HepG2 (cell line): ENCODE measurements at regions not wholly inside any gene's neighbourhood (a gene's known extent, or its start where the extent isn't known, plus 50 kb on each side); places are given as distances from the start of the nearest gene placed in this dataset.

Experiments
- ATAC-seq: fragments of 200-7000 bp; cut with Tn5 transposase; 3 replicates; pipeline ENCODE4 v1.9.1; 2020; ENCODE audit warnings: mild to moderate bottlenecking, moderate library complexity
- BruUV-seq: library from RNA; stranded (reverse); fragments of 400-500 nt; replicated peaks from 2 replicates; lab custom pipeline; 2021; lab: Mats Ljungman, UMichigan
- CTCF ChIA-PET: fragments of 300-600 bp; formaldehyde crosslinking; extraction: SDS; loops from one replicate; lab custom pipeline; 2021; ENCODE audit warnings: low total read pairs, inconsistent platforms, low intra/inter-chr PET ratio; lab: Yijun Ruan, JAX
- POLR2A ChIA-PET: fragments of 350-600 bp; sonication (Branson Sonifier 250); formaldehyde crosslinking; loops from one replicate; lab custom pipeline; 2020; ENCODE audit warnings: antibody characterized with exemption, inconsistent platforms; lab: Yijun Ruan, JAX
- DNase-seq: peaks from one replicate; pipeline ENCODE4 v3.0.0-alpha.2; 2015; ENCODE audit warnings: low spot score
- FAIRE-seq: peaks from 3 replicates; lab custom pipeline; 2011; peaks lifted over from hg19 to GRCh38; lab: Jason Lieb, UNC
- H2AFZ ChIP-seq: one replicate; pipeline ENCODE4 v1.6.1; 2011; ENCODE audit warnings: low read length, inconsistent platforms
- H3K27ac ChIP-seq: fragments of 300-600 bp; 3 replicates; pipeline ENCODE4 v1.8.0; 2011; ENCODE audit warnings: mixed run types, mild to moderate bottlenecking, mixed read lengths, low read length, inconsistent platforms; ENCODE audit not compliant: insufficient read depth; ENCODE audit errors: extremely low read length
- H3K27me3 ChIP-seq, 2 experiments: fragments of 200-600 bp in 1 of 2; 2 replicates in 1 of 2; 3 replicates in 1 of 2; pipeline versions ENCODE4 v1.6.0 to v1.8.0; 2011; ENCODE audit warnings: low read length in 2 of 2, mild to moderate bottlenecking in 2 of 2, moderate library complexity in 2 of 2, inconsistent platforms in 1 of 2; ENCODE audit not compliant: insufficient read depth in 2 of 2, control insufficient read depth in 1 of 2
- H3K36me3 ChIP-seq, 2 experiments: fragments of 200-600 bp in 1 of 2; replicated peaks in 1 of 2; 2 replicates in 1 of 2; 3 replicates in 1 of 2; pipeline versions ENCODE4 v1.5.1 to v1.8.0; 2011; ENCODE audit warnings: low read length in 2 of 2, inconsistent platforms in 1 of 2; ENCODE audit not compliant: insufficient read depth in 2 of 2, control insufficient read depth in 1 of 2
- H3K4me1 ChIP-seq: 2 replicates; pipeline ENCODE4 v1.5.1; 2012; ENCODE audit warnings: low read length, inconsistent platforms; ENCODE audit not compliant: insufficient read depth
- H3K4me2 ChIP-seq: 2 replicates; pipeline ENCODE4 v1.6.0; 2011; ENCODE audit warnings: low read depth, low read length, inconsistent platforms
- H3K4me3 ChIP-seq, 3 experiments: fragments of 200-600 bp in 1 of 3; sonication (generic), shearing (Covaris generic) in 1 of 3; replicated peaks in 1 of 3; 2 replicates each; pipeline ENCODE4 v1.5.1; 2011 to 2016; ENCODE audit warnings: low read length in 3 of 3, inconsistent platforms in 2 of 3, low read depth in 2 of 3, mild to moderate bottlenecking in 2 of 3, control low read depth in 1 of 3, mixed read lengths in 1 of 3; ENCODE audit not compliant: insufficient read depth in 1 of 3
- H3K79me2 ChIP-seq: one replicate; pipeline ENCODE4 v1.6.1; 2011; ENCODE audit warnings: low read length, inconsistent platforms; ENCODE audit not compliant: insufficient read depth
- H3K9ac ChIP-seq: 2 replicates; pipeline ENCODE4 v1.6.0; 2011; ENCODE audit warnings: mild to moderate bottlenecking, low read depth, low read length, inconsistent platforms; ENCODE audit not compliant: insufficient read depth
- H3K9me3 ChIP-seq: 2 replicates; pipeline ENCODE4 v1.5.1; 2012; ENCODE audit warnings: mild to moderate bottlenecking, low read length
- H4K20me1 ChIP-seq: 2 replicates; pipeline ENCODE4 v1.6.0; 2011; ENCODE audit warnings: inconsistent platforms, mild to moderate bottlenecking, low read length, moderate library complexity; ENCODE audit not compliant: insufficient read depth
- ESRRA ChIP-seq: sonication (generic); formaldehyde crosslinking; IDR thresholded peaks from 2 replicates; pipeline ENCODE4 v1.5.1; 2020; ENCODE audit warnings: mild to moderate bottlenecking, low read depth, missing genetic modification reagents
- FOXO1 ChIP-seq: sonication (generic); formaldehyde crosslinking; IDR thresholded peaks from 2 replicates; pipeline ENCODE4 v1.4.0; 2020; ENCODE audit warnings: missing genetic modification reagents
- HNRNPUL1 ChIP-seq: fragments of 200-400 bp; formaldehyde crosslinking; IDR thresholded peaks from 2 replicates; pipeline ENCODE4 v1.6.1; 2017; ENCODE audit warnings: low read depth, mild to moderate bottlenecking, low read length, moderate library complexity
- HOXD1 ChIP-seq: sonication (generic); formaldehyde crosslinking; IDR thresholded peaks from 2 replicates; pipeline ENCODE4 v1.5.0; 2020; ENCODE audit warnings: missing genetic modification reagents
- SMAD1 ChIP-seq: sonication (generic); formaldehyde crosslinking; IDR thresholded peaks from 2 replicates; pipeline ENCODE4 v1.4.0; 2020; ENCODE audit warnings: missing genetic modification reagents, low read depth, mild to moderate bottlenecking, borderline replicate concordance
- TP53 ChIP-seq: sonication (generic); formaldehyde crosslinking; conservative IDR thresholded peaks from 2 replicates; pipeline ENCODE4 v1.4.0; 2020; ENCODE audit warnings: missing genetic modification reagents
- XBP1 ChIP-seq: sonication (generic); formaldehyde crosslinking; IDR thresholded peaks from 2 replicates; pipeline ENCODE4 v1.5.0; 2020; ENCODE audit warnings: missing genetic modification reagents
- ZFAT ChIP-seq: sonication (generic); formaldehyde crosslinking; conservative IDR thresholded peaks from 2 replicates; pipeline ENCODE4 v1.8.1; 2023; ENCODE audit warnings: missing genetic modification reagents, inconsistent platforms
- ZKSCAN5 ChIP-seq: sonication (generic); formaldehyde crosslinking; IDR thresholded peaks from 2 replicates; pipeline ENCODE4 v1.5.1; 2020; ENCODE audit warnings: mild to moderate bottlenecking, missing genetic modification reagents
- ZMYM2 ChIP-seq: sonication (generic); formaldehyde crosslinking; IDR thresholded peaks from 2 replicates; pipeline ENCODE4 v1.8.0; 2022; ENCODE audit warnings: mild to moderate bottlenecking, missing genetic modification reagents
- ZNF646 ChIP-seq: sonication (generic); formaldehyde crosslinking; IDR thresholded peaks from 2 replicates; pipeline ENCODE4 v1.9.0; 2021; ENCODE audit warnings: mild to moderate bottlenecking, missing genetic modification reagents
- ZSCAN29 ChIP-seq: sonication (generic); formaldehyde crosslinking; conservative IDR thresholded peaks from 2 replicates; pipeline ENCODE4 v1.4.0; 2020; ENCODE audit warnings: mild to moderate bottlenecking, missing genetic modification reagents
- ZSCAN9 ChIP-seq: IDR thresholded peaks from 2 replicates; pipeline ENCODE4 v1.6.1; 2016; ENCODE audit warnings: borderline replicate concordance
- WGBS: methylation state at CpG from one replicate; pipeline ENCODE4 v1.1.6; 2017; ENCODE audit warnings: low lambda C conversion rate; 5-methylcytosine and 5-hydroxymethylcytosine counted together
- in situ Hi-C: cut with HindIII; loops from 2 replicates; pipeline ENCODE4 v1.10.0; 2017; ENCODE audit warnings: low pct_unique_long_range_greater_than_20kb; ENCODE audit not compliant: extremely low pct_ligation_motif_present
- intact Hi-C: fragments of 100-400 bp; cut with micrococcal nuclease; formaldehyde crosslinking; loops from one replicate; pipeline ENCODE4 v1.10.0; 2022; ENCODE audit not compliant: unreplicated experiment
- TF ChIP-seq, protein P1 (sequence below): sonication (generic); formaldehyde crosslinking; IDR thresholded peaks from 2 replicates; pipeline ENCODE4 v1.4.0; 2020; ENCODE audit warnings: missing genetic modification reagents

GRCh38 chr11:109043315-109043714 lies 378.4 kb downstream of the DDX10 start:
- BruUV-seq = no TSS peak

More at GRCh38 chr11:109043315-109043714, 378.4 kb downstream of the DDX10 start:
- Histone ChIP-seq H3K4me1 (no peaks in the 10 kb centered on the region), H3K36me3 (no peaks in the 10 kb centered on the region), H3K9ac (no peak overlapping the region), H3K27ac (no peak overlapping the region), H3K4me2 (no peak overlapping the region), H3K9me3 (no peaks in the 10 kb centered on the region), H3K4me3 (no peak overlapping the region), H4K20me1 (no peaks in the 10 kb centered on the region), H3K79me2 (no peaks in the 10 kb centered on the region), H2AFZ (no peak overlapping the region), H3K27me3 (no peaks in the 10 kb centered on the region)
- FAIRE-seq = no peak
- CTCF ChIA-PET = no interaction called here
- WGBS = 4% methylated on average over 3 of the region's 3 CpGs
- POLR2A ChIA-PET = no interaction called here
- intact Hi-C loops = loop anchor here (5.0 kb wide), 1 partner anchor 654 kb away; no protein-coding TSS in a partner anchor
- in situ Hi-C loops = no loop called here
- TF ChIP-seq HOXD1 (CRISPR knock-in tag) = no peak
- no peak for TF ChIP-seq FOXO1 (CRISPR knock-in tag)
- no peak for TF ChIP-seq ZFAT (CRISPR knock-in tag)
- no peak for TF ChIP-seq HNRNPUL1
- no peak for TF ChIP-seq ZMYM2
- TF ChIP-seq ZKSCAN5 = no peak
- no peak for TF ChIP-seq ESRRA (CRISPR knock-in tag)
- TF ChIP-seq SMAD1 = no peak
- TF ChIP-seq ZSCAN9 = no peak
- TF ChIP-seq XBP1 (CRISPR knock-in tag) = no peak
- no peak for TF ChIP-seq ZNF646 (CRISPR knock-in tag)
- TF ChIP-seq, protein P1, sequence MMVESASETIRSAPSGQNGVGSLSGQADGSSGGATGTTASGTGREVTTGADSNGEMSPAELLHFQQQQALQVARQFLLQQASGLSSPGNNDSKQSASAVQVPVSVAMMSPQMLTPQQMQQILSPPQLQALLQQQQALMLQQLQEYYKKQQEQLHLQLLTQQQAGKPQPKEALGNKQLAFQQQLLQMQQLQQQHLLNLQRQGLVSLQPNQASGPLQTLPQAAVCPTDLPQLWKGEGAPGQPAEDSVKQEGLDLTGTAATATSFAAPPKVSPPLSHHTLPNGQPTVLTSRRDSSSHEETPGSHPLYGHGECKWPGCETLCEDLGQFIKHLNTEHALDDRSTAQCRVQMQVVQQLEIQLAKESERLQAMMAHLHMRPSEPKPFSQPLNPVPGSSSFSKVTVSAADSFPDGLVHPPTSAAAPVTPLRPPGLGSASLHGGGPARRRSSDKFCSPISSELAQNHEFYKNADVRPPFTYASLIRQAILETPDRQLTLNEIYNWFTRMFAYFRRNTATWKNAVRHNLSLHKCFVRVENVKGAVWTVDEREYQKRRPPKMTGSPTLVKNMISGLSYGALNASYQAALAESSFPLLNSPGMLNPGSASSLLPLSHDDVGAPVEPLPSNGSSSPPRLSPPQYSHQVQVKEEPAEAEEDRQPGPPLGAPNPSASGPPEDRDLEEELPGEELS (CRISPR knock-in tag) = no peak
- no peak for TF ChIP-seq TP53 (CRISPR knock-in tag)
- TF ChIP-seq ZSCAN29 = no peak
- DNase-seq = no peak
- ATAC-seq = no peak
